ENCODE measurements at regions not wholly inside any gene's neighbourhood (a gene's known extent, or its start where the extent isn't known, plus 50 kb on each side); places are given as distances from the start of the nearest gene placed in this dataset.

GRCh38 chr9:73805111-73805510, 653.4 kb downstream of the ANXA1 start:
- DNase-seq, result no peak
- H3K4me3 Mint-ChIP-seq, result no peak overlapping the region
- no peaks in the 10 kb centered on the region for H3K4me1 Mint-ChIP-seq
- H3K36me3 Mint-ChIP-seq (ENCODE audit: low read depth), result no peaks in the 10 kb centered on the region
- no peaks in the 10 kb centered on the region for H3K27me3 Mint-ChIP-seq (ENCODE audit: low read depth, poor library complexity)
- TF ChIP-seq CTCF (IDR thresholded peaks at IDR 0.05), result no peak
- no peaks in the 10 kb centered on the region for H3K9me3 Mint-ChIP-seq
- no peak overlapping the region for H3K27ac Mint-ChIP-seq

GRCh38 chr9:73805853-73806458, 654.3 kb downstream of the ANXA1 start:
- no peaks in the 10 kb centered on the region for H3K4me1 Mint-ChIP-seq
- H3K36me3 Mint-ChIP-seq (ENCODE audit: low read depth), result no peaks in the 10 kb centered on the region
- no peak overlapping the region for H3K4me3 Mint-ChIP-seq
- TF ChIP-seq CTCF (IDR thresholded peaks at IDR 0.05), result no peak
- H3K27ac Mint-ChIP-seq, result no peak overlapping the region
- DNase-seq, result no peak
- H3K27me3 Mint-ChIP-seq (ENCODE audit: low read depth, poor library complexity), result no peaks in the 10 kb centered on the region
- H3K9me3 Mint-ChIP-seq, result no peaks in the 10 kb centered on the region

- no peak overlapping the region for H3K4me3 Mint-ChIP-seq
- H3K27ac Mint-ChIP-seq, result no peak overlapping the region
- no peaks in the 10 kb centered on the region for H3K9me3 Mint-ChIP-seq
- no peaks in the 10 kb centered on the region for H3K36me3 Mint-ChIP-seq (ENCODE audit: low read depth)
- H3K4me1 Mint-ChIP-seq, result no peaks in the 10 kb centered on the region
- no peaks in the 10 kb centered on the region for H3K27me3 Mint-ChIP-seq (ENCODE audit: low read depth, poor library complexity)
- no peak for DNase-seq
- TF ChIP-seq CTCF (IDR thresholded peaks at IDR 0.05), result no peak
Observed at GRCh38 chr9:73806876-73807275, 655.2 kb downstream of the ANXA1 start.

- no peak for TF ChIP-seq CTCF (IDR thresholded peaks at IDR 0.05)
- H3K27me3 Mint-ChIP-seq (ENCODE audit: low read depth, poor library complexity), result no peaks in the 10 kb centered on the region
- no peaks in the 10 kb centered on the region for H3K36me3 Mint-ChIP-seq (ENCODE audit: low read depth)
- H3K4me1 Mint-ChIP-seq, result no peaks in the 10 kb centered on the region
- no peak for DNase-seq
- H3K27ac Mint-ChIP-seq, result no peak overlapping the region
- no peaks in the 10 kb centered on the region for H3K9me3 Mint-ChIP-seq
- no peak overlapping the region for H3K4me3 Mint-ChIP-seq
Observed at GRCh38 chr9:73807952-73808351, 656.3 kb downstream of the ANXA1 start.

- no peak for DNase-seq
- Mint-ChIP-seq H3K36me3 (ENCODE audit: low read depth) (no peaks in the 10 kb centered on the region), H3K9me3 (no peaks in the 10 kb centered on the region), H3K4me3 (no peak overlapping the region), H3K4me1 (no peaks in the 10 kb centered on the region), H3K27ac (no peak overlapping the region), H3K27me3 (ENCODE audit: low read depth, poor library complexity) (no peaks in the 10 kb centered on the region)
- no peak for TF ChIP-seq CTCF (IDR thresholded peaks at IDR 0.05)
Observed at GRCh38 chr9:73810585-73811215, 659.0 kb downstream of the ANXA1 start.

GRCh38 chr9:73813546-73813945, 661.9 kb downstream of the ANXA1 start:
- Mint-ChIP-seq H3K9me3 (no peaks in the 10 kb centered on the region), H3K27ac (no peak overlapping the region), H3K4me1 (no peaks in the 10 kb centered on the region), H3K27me3 (ENCODE audit: low read depth, poor library complexity) (no peaks in the 10 kb centered on the region), H3K4me3 (no peak overlapping the region), H3K36me3 (ENCODE audit: low read depth) (no peaks in the 10 kb centered on the region)
- DNase-seq, result no peak
- no peak for TF ChIP-seq CTCF (IDR thresholded peaks at IDR 0.05)
